ENCODE measurements at regions not wholly inside any gene's neighbourhood (a gene's known extent, or its start where the extent isn't known, plus 50 kb on each side); places are given as distances from the start of the nearest gene placed in this dataset.
"Not testable (repeated sequence)": the region's sequence is repeated elsewhere in the genome, so short reads cannot be mapped to it uniquely, and the experiment has no call there.

- DNase-seq, result peak; percentile 58
Measured at GRCh38 chr1:163912170-163912884, 590.6 kb downstream of the NUF2 start.

GRCh38 chr1:163914785-163915413 is 593.1 kb downstream of the NUF2 start:
- no peak for DNase-seq

- DNase-seq, result no peak
Measured at GRCh38 chr1:163922743-163923201, 601.0 kb downstream of the NUF2 start.

- no peak for DNase-seq
Measured at GRCh38 chr1:163924041-163924440, 602.3 kb downstream of the NUF2 start.

GRCh38 chr1:163927493-163927892 is 605.7 kb downstream of the NUF2 start:
- no peak for DNase-seq

- no peak for DNase-seq
Measured at GRCh38 chr1:163928069-163928468, 606.3 kb downstream of the NUF2 start.

GRCh38 chr1:163928651-163929050 is 606.9 kb downstream of the NUF2 start:
- no peak for DNase-seq

GRCh38 chr1:163932901-163933300 is 611.1 kb downstream of the NUF2 start:
- no peak for DNase-seq

- DNase-seq, result no peak
Measured at GRCh38 chr1:163933437-163933836, 611.7 kb downstream of the NUF2 start.

- DNase-seq, result no peak
Measured at GRCh38 chr1:163935738-163936374, 614.1 kb downstream of the NUF2 start.

GRCh38 chr1:163959622-163960021 is 599.4 kb upstream of the PBX1 start:
- DNase-seq, result no peak

GRCh38 chr1:163970151-163970550 is 588.8 kb upstream of the PBX1 start:
- DNase-seq, result no peak

- DNase-seq, result no peak
Measured at GRCh38 chr1:163970699-163971098, 588.3 kb upstream of the PBX1 start.

- no peak for DNase-seq
Measured at GRCh38 chr1:163973586-163973985, 585.4 kb upstream of the PBX1 start.

- DNase-seq, result peak; percentile 25
Measured at GRCh38 chr1:163974120-163974519, 584.9 kb upstream of the PBX1 start.

GRCh38 chr1:163980394-163980793 is 578.6 kb upstream of the PBX1 start:
- no peak for DNase-seq

GRCh38 chr1:163981500-163982030 is 577.4 kb upstream of the PBX1 start:
- DNase-seq, result no peak

- no peak for DNase-seq
Measured at GRCh38 chr1:163983097-163983496, 575.9 kb upstream of the PBX1 start.

- DNase-seq, result no peak
Measured at GRCh38 chr1:163985700-163986099, 573.3 kb upstream of the PBX1 start.

GRCh38 chr1:163999131-163999530 is 559.9 kb upstream of the PBX1 start:
- no peak for DNase-seq

GRCh38 chr1:164006186-164006585 is 552.8 kb upstream of the PBX1 start:
- DNase-seq, result not testable (repeated sequence)

GRCh38 chr1:164006621-164007020 is 552.4 kb upstream of the PBX1 start:
- DNase-seq, result no peak

GRCh38 chr1:164017239-164017638 is 541.7 kb upstream of the PBX1 start:
- no peak for DNase-seq

GRCh38 chr1:164020391-164020790 is 538.6 kb upstream of the PBX1 start:
- no peak for DNase-seq
